H1 (cell line): ENCODE measurements at regions not wholly inside any gene's neighbourhood (a gene's known extent, or its start where the extent isn't known, plus 50 kb on each side); places are given as distances from the start of the nearest gene placed in this dataset.

Source experiments
- CHD2 ChIP-seq: IDR thresholded peaks from 2 replicates; pipeline ENCODE4 v1.6.1; 2012; ENCODE audit warnings: low read length, improper control_type of control experiment
- CTCF ChIP-seq, 3 experiments: IDR thresholded peaks; 1 replicate in 2 of 3; 2 replicates in 1 of 3; pipeline versions ENCODE4 v1.5.1 to v1.6.1; 2011; ENCODE audit warnings: low read length in 3 of 3, mild to moderate bottlenecking in 3 of 3, inconsistent platforms in 2 of 3, low read depth in 1 of 3, moderate library complexity in 1 of 3; ENCODE audit not compliant: insufficient read depth in 1 of 3; ENCODE audit errors: control extremely low read depth in 1 of 3
- EGR1 ChIP-seq: IDR thresholded peaks from 2 replicates; pipeline ENCODE4 v1.6.1; 2011; ENCODE audit warnings: low read depth, low read length, borderline replicate concordance
- EZH2 ChIP-seq: fragments of 200-600 bp; sonication (generic); IDR thresholded peaks from 2 replicates; pipeline ENCODE4 v1.7.1; 2012; ENCODE audit warnings: low read depth, mild to moderate bottlenecking, moderate library complexity, low read length, inconsistent platforms; ENCODE audit not compliant: severe bottlenecking
- POLR2AphosphoS5 ChIP-seq: IDR thresholded peaks from 2 replicates; pipeline ENCODE4 v1.6.1; 2011; ENCODE audit warnings: low read depth, low read length
- TF ChIP-seq, protein P1 (sequence below): IDR thresholded peaks from 2 replicates; pipeline ENCODE4 v1.6.1; 2011; ENCODE audit warnings: low read depth, mild to moderate bottlenecking, low read length; ENCODE audit not compliant: insufficient read depth

GRCh38 chr12:94801745-94802144 is 151.4 kb upstream of the TMCC3 start:
- TF ChIP-seq CTCF (IDR thresholded peaks at IDR 0.05; ENCODE audit: control extremely low read depth in 1 of 3, insufficient read depth in 1 of 3, low read depth in 1 of 3, low read length in 3 of 3) (no peak), EZH2 (no peak), EGR1 (no peak), CHD2 (no peak), POLR2AphosphoS5 (no peak)
- TF ChIP-seq, protein P1, sequence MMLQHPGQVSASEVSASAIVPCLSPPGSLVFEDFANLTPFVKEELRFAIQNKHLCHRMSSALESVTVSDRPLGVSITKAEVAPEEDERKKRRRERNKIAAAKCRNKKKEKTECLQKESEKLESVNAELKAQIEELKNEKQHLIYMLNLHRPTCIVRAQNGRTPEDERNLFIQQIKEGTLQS, result no peak
